Ascending aorta (tissue), 2 donors: ENCODE measurements at regions not wholly inside any gene's neighbourhood (a gene's known extent, or its start where the extent isn't known, plus 50 kb on each side); places are given as distances from the start of the nearest gene placed in this dataset.

Source experiments
- DNase-seq, 2 donors: peaks; one replicate each; pipeline ENCODE4 v3.0.0-alpha.2; 2019; ENCODE audit warnings: low spot score in 2 of 2
- H3K27ac ChIP-seq, 2 donors: fragments of 200-600 bp; sonication (generic); one replicate each; pipeline ENCODE4 v1.5.1; 2016 to 2017; ENCODE audit warnings: mild to moderate bottlenecking in 1 of 2
- H3K27me3 ChIP-seq: fragments of 200-600 bp; sonication (generic); one replicate; pipeline ENCODE4 v1.5.1; 2017
- H3K36me3 ChIP-seq, 2 donors: fragments of 200-600 bp; sonication (generic); one replicate each; pipeline ENCODE4 v1.5.1; 2016
- H3K4me1 ChIP-seq, 2 donors: fragments of 200-600 bp; sonication (generic); one replicate each; pipeline ENCODE4 v1.5.1; 2016 to 2017; ENCODE audit warnings: mild to moderate bottlenecking in 1 of 2
- H3K4me3 ChIP-seq, 2 donors: fragments of 200-600 bp; sonication (generic); one replicate each; pipeline ENCODE4 v1.5.1; 2016 to 2017; ENCODE audit warnings: mild to moderate bottlenecking in 1 of 2
- H3K9me3 ChIP-seq, 2 donors: fragments of 200-600 bp; sonication (generic); one replicate each; pipeline ENCODE4 v1.5.1; 2016
- CTCF ChIP-seq, 3 experiments: fragments of 200-600 bp in 2 of 3; fragments of 450-650 bp in 1 of 3; sonication (generic) in 2 of 3; IDR thresholded peaks; one replicate each; pipeline ENCODE4 v1.5.1; 2016 to 2019; ENCODE audit warnings: antibody characterized with exemption in 3 of 3, mild to moderate bottlenecking in 1 of 3, moderate library complexity in 1 of 3
- intact Hi-C: fragments of 100-400 bp; cut with DNase I; formaldehyde crosslinking; loops from one replicate; pipeline ENCODE4 v1.15.1; 2023

- Histone ChIP-seq H3K9me3 (no peaks in the 10 kb centered on the region), H3K27me3 (no peaks in the 10 kb centered on the region), H3K4me1 (no peaks in the 10 kb centered on the region), H3K27ac (no peak overlapping the region), H3K36me3 (no peaks in the 10 kb centered on the region), H3K4me3 (no peak overlapping the region)
- DNase-seq, result no peak
- intact Hi-C loops, result no loop called here
- TF ChIP-seq CTCF (IDR thresholded peaks at IDR 0.05), result no peak
These were observed 709.3 kb downstream of the DCDC2C start for GRCh38 chr2:4412637-4413187.

- Histone ChIP-seq H3K27ac (no peak overlapping the region), H3K36me3 (no peaks in the 10 kb centered on the region), H3K9me3 (no peaks in the 10 kb centered on the region), H3K4me1 (no peaks in the 10 kb centered on the region), H3K27me3 (no peaks in the 10 kb centered on the region), H3K4me3 (no peak overlapping the region)
- intact Hi-C loops, result no loop called here
- no peak for DNase-seq
- TF ChIP-seq CTCF (IDR thresholded peaks at IDR 0.05), result no peak
These were observed 711.8 kb downstream of the DCDC2C start for GRCh38 chr2:4415171-4415570.

GRCh38 chr2:4415810-4416413 lies 712.5 kb downstream of the DCDC2C start:
- H3K4me3 ChIP-seq, result no peak overlapping the region
- no peaks in the 10 kb centered on the region for H3K27me3 ChIP-seq
- DNase-seq, result no peak
- H3K4me1 ChIP-seq, result no peaks in the 10 kb centered on the region
- no peak overlapping the region for H3K27ac ChIP-seq
- TF ChIP-seq CTCF (IDR thresholded peaks at IDR 0.05), result no peak
- intact Hi-C loops, result no loop called here
- H3K9me3 ChIP-seq, result no peaks in the 10 kb centered on the region
- H3K36me3 ChIP-seq, result no peaks in the 10 kb centered on the region

- TF ChIP-seq CTCF (IDR thresholded peaks at IDR 0.05), result no peak
- H3K36me3 ChIP-seq, result no peaks in the 10 kb centered on the region
- no peak for DNase-seq
- H3K4me1 ChIP-seq, result no peaks in the 10 kb centered on the region
- H3K4me3 ChIP-seq, result no peak overlapping the region
- H3K27ac ChIP-seq, result no peak overlapping the region
- no peaks in the 10 kb centered on the region for H3K9me3 ChIP-seq
- intact Hi-C loops, result no loop called here
- H3K27me3 ChIP-seq, result no peaks in the 10 kb centered on the region
These were observed 713.1 kb downstream of the DCDC2C start for GRCh38 chr2:4416431-4416830.

GRCh38 chr2:4417771-4418170 lies 714.4 kb downstream of the DCDC2C start:
- DNase-seq, result no peak
- Histone ChIP-seq H3K4me1 (no peaks in the 10 kb centered on the region), H3K36me3 (no peaks in the 10 kb centered on the region), H3K4me3 (no peak overlapping the region), H3K27ac (no peak overlapping the region), H3K9me3 (no peaks in the 10 kb centered on the region), H3K27me3 (no peaks in the 10 kb centered on the region)
- TF ChIP-seq CTCF (IDR thresholded peaks at IDR 0.05), result no peak
- intact Hi-C loops, result no loop called here

- H3K27me3 ChIP-seq, result no peaks in the 10 kb centered on the region
- H3K36me3 ChIP-seq, result no peaks in the 10 kb centered on the region
- no peaks in the 10 kb centered on the region for H3K9me3 ChIP-seq
- no peak for TF ChIP-seq CTCF (IDR thresholded peaks at IDR 0.05)
- H3K4me3 ChIP-seq, result no peak overlapping the region
- H3K4me1 ChIP-seq, result no peaks in the 10 kb centered on the region
- intact Hi-C loops, result no loop called here
- DNase-seq, result no peak
- no peak overlapping the region for H3K27ac ChIP-seq
These were observed 716.7 kb downstream of the DCDC2C start for GRCh38 chr2:4420032-4420431.
